Uterus (tissue), 2 donors: ENCODE measurements at regions not wholly inside any gene's neighbourhood (a gene's known extent, or its start where the extent isn't known, plus 50 kb on each side); places are given as distances from the start of the nearest gene placed in this dataset.

Experiments used
- CTCF ChIP-seq, 4 experiments: fragments of 200-600 bp in 2 of 4; fragments of 450-650 bp in 2 of 4; sonication (generic) in 2 of 4; IDR thresholded peaks; one replicate each; pipeline ENCODE4 v1.5.1; 2016 to 2019; ENCODE audit warnings: antibody characterized with exemption in 4 of 4, mild to moderate bottlenecking in 2 of 4, moderate library complexity in 1 of 4
- POLR2A ChIP-seq, 2 donors: fragments of 450-650 bp; IDR thresholded peaks; one replicate each; pipeline ENCODE4 v1.6.1; 2016; ENCODE audit warnings: antibody characterized with exemption in 2 of 2, mild to moderate bottlenecking in 1 of 2, moderate library complexity in 1 of 2

- TF ChIP-seq CTCF (IDR thresholded peaks at IDR 0.05) (no peak), POLR2A (IDR thresholded peaks at IDR 0.05) (no peak)
These were observed 230.9 kb downstream of the LOXHD1 start for GRCh38 chr18:46426021-46426678.
